SHP77 (cell line): ENCODE measurements at regions not wholly inside any gene's neighbourhood (a gene's known extent, or its start where the extent isn't known, plus 50 kb on each side); places are given as distances from the start of the nearest gene placed in this dataset.

Experiments
- DNase-seq, 2 experiments: peaks; one replicate each; lab custom pipeline; 2025; lab: John Stamatoyannopoulos, UW

- peak in 1 of 2 experiments; percentile 14 for DNase-seq
Observed at GRCh38 chr17:14886200-14886739, 378.9 kb downstream of the PMP22 start.

- DNase-seq: no peak
Observed at GRCh38 chr17:14882131-14882530, 383.0 kb downstream of the PMP22 start.

GRCh38 chr17:14875557-14876412, 389.3 kb downstream of the PMP22 start:
- DNase-seq: no peak

GRCh38 chr17:14873996-14874395, 391.1 kb downstream of the PMP22 start:
- DNase-seq: no peak

DNA sequence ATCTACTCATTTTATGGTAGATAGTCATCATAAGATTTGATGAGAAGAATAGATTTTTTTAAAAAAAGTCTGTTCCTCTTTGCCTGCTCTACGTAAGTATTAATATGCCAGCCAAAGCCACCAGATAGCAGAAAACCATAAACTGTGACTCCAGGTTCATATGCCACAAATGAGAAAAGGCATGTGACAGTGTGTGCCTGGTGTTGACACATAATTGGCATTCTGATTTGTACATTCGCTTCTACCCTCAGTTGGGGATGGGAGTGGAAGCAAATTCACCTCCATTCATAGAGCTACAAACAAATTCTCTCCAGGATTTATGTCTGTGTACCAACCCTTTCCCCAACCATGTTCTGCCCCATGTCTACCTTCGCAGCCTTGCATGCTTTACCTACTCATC, 391.6 kb downstream of the PMP22 start:
- DNase-seq: no peak

- no peak for DNase-seq
Observed at GRCh38 chr17:14871921-14872320, 393.2 kb downstream of the PMP22 start.

- DNase-seq: no peak
Observed at GRCh38 chr17:14866266-14866665, 398.9 kb downstream of the PMP22 start.

- DNase-seq: no peak
Observed at GRCh38 chr17:14864127-14864526, 401.0 kb downstream of the PMP22 start.

DNA sequence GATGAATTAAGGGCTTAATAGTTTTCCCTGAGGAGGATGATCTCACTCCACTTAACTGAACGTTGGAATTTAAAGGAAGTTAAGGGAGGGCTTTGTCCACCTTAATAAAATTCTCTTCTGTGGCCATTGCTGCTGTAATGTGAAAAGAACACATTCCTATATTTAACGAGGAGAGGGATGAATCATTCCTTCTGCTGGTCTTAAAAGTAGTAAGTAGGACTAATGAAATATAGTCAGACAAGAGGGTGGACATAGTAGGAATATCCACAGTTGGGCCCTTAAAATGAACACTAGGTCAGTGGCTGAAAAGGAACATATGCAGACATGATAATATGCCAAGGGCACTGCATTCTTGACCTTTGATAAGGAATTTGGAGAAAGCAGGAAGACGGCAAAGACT, 405.6 kb downstream of the PMP22 start:
- no peak for DNase-seq

DNA sequence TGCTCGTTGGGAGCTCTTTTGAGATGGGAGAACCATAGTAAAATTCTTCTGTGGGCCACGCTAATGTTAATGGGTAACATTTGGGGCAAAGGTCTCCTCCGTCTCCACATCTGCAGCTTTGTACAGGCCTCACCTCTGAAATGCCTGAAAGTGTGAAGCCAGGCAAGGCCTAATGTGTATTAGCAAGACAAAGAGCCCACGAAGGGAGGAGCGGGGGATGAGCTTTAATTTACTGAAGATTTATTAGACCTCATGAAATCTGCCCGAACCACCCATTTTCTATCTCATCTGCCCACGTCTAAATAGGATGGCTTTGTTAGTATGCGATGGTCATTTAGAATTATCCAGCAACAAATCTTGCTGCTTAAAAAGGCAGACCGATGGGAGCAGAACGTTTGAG, 408.9 kb downstream of the PMP22 start:
- DNase-seq: no peak

DNA sequence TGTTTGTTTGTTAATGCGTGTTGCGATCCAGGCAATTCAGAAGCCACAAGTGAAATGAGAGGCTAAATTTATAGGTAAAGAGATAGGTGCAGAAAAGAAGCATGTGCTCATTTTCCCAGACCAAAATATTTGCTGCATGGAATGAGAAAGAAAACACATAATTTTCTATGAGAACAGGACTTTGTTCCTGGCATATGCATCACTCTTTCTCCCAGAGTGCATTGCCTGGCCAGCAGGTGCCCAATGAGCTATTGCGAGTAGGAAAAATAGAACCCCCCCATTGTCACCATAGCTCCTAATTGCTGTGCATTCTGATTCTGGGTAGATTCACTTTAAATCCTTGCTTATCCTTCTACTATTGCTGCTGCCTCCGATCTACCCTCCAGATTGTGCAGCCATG, 410.4 kb downstream of the PMP22 start:
- DNase-seq: no peak

- DNase-seq: no peak
Observed at GRCh38 chr17:14845591-14846281, 419.4 kb downstream of the PMP22 start.

DNA sequence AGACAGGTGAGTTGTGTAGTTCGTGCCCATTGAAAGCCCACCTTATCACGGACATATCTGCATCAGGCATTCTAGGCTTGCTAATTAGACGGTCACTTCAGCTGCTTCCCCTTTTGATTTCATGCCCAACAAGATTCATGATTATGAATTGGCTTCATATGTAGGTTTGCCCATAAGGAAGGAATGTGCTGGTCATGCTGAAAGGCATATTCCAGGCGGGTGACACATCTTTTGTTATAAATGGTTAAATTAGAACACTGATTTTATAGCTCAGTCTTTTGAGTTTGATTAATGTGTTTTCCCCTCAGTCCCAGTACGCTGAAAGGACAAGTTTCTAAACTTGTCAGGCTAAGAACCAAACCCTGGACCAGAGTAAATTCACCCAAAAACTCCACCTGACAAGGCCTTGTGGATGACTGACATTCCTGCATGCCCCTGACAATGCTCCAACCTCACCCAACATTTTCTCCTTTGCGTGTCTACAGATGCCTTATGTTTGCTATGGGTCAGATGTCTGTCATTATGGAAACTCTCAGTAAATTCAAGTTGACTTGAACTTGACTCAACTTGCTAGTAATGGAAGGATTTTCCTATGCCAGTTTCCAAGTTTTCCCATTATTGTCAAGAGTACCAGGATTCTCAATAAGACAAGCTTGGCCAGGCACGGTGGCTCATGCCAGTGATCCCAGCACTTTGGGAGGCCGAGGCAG, 421.9 kb downstream of the PMP22 start:
- no peak for DNase-seq

DNA sequence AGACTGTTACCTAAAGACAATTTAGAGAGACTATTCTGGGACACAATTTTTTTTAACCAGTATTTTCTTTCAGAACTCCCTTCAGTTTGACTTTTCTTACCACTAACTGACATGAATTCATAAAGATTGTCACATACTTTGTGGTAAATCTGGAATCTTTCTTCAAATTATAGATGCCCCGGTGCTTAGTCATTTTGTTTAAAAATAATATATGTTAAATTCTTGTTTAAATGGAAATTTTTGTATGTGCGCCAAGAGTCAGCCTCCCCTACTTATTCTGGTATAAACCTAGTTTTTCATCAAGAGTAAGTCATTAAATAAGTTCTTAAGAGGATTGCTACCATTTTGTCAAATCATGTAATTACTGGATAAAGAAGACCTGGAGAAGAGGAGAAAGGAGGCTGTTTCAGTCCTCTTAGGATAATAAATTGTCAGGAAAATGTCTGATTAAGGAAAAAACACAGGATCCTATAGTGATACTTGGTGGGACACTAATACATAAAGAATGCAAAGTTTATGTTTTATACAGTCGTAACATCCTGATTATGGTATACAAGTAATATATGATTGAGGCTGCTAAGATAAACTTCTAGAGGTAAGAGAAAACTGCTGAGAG, 424.4 kb downstream of the PMP22 start:
- DNase-seq: no peak

- DNase-seq: no peak
Observed at GRCh38 chr17:14838567-14838966, 426.6 kb downstream of the PMP22 start.

DNA sequence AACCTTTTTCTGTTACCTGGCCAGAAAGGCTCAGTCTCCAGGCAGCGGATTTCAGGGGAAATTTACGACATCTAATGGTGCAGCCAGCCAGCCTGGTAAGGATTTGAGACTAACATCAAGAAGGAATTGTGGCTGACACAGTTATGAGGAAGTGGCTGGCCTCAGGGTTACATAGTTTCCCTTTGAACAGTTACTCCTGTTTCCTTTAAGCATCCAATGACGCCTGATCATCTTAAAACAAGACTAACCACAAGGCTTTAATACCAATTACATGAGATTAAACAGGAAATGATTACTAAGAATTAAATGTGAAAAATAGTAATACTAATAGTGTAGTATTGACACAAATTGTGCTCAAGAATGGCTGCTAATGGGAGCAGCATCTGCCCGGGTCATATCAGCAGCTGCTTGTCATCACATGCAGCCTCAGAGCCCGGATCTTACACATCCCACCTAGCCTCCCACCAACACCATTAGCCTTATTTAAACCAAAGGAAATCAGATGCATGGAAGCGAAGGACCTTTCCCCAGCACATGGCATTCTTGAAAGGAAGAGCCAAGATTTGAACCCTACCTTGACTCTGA, 431.8 kb downstream of the PMP22 start:
- DNase-seq: no peak

DNA sequence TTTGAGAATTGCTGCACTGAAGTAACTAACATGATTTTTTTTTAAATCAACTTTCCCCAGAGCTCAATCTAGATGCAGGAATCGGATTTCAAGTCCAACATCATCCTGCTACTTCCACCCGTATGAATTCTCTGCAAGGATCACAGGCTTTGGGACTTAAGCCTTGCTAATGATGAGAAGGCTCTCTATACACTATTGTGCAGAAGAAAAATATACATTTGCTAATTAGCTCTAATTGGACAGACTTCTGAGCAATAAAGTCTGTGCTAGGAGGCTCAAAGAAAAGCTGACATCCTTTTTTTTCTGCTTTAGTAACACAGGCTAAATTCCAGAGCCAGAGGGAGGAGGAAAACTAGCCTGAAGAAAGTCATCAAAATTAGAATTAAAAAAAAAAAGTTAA, 433.6 kb downstream of the PMP22 start:
- DNase-seq: no peak

DNA sequence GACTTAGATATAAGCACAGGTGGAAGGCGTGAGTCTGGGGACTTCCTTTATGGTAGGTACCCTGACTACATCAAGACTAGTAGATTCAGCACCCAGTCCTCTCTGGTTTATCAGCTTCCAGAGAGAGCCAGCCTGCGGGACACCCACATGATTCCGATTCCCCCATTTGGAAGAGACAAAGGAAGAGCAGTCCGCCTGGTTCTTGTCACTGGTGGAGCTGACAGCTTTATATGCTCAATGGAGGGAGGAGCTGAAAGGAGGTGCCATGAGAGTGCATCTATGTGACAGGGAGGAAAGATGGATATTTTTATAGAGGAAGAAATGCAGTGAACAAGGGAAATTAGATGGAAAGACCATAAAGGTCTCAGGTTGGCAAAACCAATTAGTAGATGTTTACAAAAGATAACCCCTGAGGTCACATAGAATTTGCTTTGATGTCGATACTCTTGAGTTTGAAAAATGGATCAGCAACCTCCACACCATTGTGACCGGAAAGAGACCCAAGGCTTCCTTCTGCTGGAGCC, 437.7 kb downstream of the PMP22 start:
- DNase-seq: no peak

DNA sequence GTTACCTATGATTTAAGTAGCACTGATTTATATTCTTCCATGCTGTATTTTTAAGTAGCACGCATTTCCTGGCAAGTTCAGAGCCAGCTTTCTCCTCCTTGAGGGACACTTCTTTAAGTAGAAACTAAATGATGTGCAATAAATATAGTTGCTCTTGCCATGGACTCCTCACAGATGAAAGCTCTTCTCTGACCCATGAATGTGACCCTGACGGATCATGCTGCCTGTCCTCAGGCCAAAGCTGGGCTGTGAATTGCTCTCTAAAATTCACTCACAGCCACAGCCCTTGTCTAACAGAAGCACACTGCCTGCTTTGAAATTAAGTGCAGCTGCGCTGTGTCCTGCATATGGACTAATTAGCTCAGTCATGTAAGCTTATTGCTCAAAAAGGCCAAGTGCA, 438.8 kb downstream of the PMP22 start:
- no peak for DNase-seq

DNA sequence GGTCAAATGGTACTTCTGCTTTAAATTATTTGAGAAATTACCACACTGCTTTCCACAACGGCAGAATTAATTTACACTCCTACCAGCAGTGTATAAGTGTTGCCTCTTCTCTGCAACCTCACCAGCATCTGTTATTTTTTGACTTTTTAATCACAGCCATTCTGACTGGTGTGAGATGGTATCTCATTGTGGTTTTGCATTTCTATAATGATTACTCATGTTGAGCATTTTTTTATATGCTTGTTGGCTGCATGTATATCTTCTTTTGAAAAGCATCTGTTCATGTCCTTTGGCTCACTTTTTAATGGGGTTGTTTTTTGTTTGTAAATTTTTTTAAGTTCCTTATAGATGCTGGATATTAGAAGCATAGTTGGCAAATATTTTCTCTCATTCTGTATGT, 446.7 kb downstream of the PMP22 start:
- no peak for DNase-seq

DNA sequence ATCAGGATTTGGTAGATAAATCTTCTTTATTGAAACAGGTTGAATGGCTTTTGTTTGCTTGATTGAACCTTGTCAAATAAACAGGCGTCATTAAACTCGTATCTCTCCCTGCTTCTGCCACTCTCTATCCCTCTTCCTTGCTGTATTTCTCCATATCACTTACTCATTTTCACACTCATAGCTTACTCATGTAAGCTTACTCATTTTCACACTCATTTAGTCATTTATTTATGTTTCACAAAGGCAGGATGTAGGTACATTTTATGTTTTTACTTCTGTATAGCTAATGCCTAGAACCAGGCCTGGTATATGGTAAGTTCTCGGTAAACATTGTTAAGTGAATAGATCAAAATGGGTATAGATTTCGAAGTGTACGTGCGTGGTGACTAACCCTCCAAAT, 450.0 kb downstream of the PMP22 start:
- no peak for DNase-seq
